GM12878 (cell line): ENCODE measurements at regions not wholly inside any gene's neighbourhood (a gene's known extent, or its start where the extent isn't known, plus 50 kb on each side); places are given as distances from the start of the nearest gene placed in this dataset.

Source experiments
- BCL3 ChIP-seq: IDR thresholded peaks from 2 replicates; pipeline ENCODE4 v1.6.1; 2011; ENCODE audit warnings: borderline replicate concordance, low read depth, mild to moderate bottlenecking, moderate library complexity, low read length; ENCODE audit not compliant: insufficient read depth, poor library complexity, severe bottlenecking
- CREM ChIP-seq: IDR thresholded peaks from 2 replicates; pipeline ENCODE4 v1.6.1; 2014; ENCODE audit warnings: antibody characterized with exemption, low read depth
- EP300 ChIP-seq, 2 experiments: fragments of 150-350 bp in 1 of 2; IDR thresholded peaks; 2 replicates each; pipeline ENCODE4 v1.6.1; 2011 to 2012; ENCODE audit warnings: low read depth in 2 of 2, low read length in 2 of 2, borderline replicate concordance in 1 of 2, improper control_type of control experiment in 1 of 2, inconsistent platforms in 1 of 2; ENCODE audit not compliant: control insufficient read depth in 1 of 2
- FOS ChIP-seq: IDR thresholded peaks from 3 replicates; pipeline ENCODE4 v1.6.1; 2011; ENCODE audit warnings: borderline replicate concordance; ENCODE audit not compliant: insufficient read length; ENCODE audit errors: extremely low read depth
- HDGF ChIP-seq: fragments of 450-650 bp; IDR thresholded peaks from 2 replicates; pipeline ENCODE4 v1.6.1; 2016; ENCODE audit warnings: antibody characterized with exemption
- MEF2A ChIP-seq: IDR thresholded peaks from 2 replicates; pipeline ENCODE4 v1.6.1; 2011; ENCODE audit warnings: low read depth, mild to moderate bottlenecking, low read length, moderate library complexity; ENCODE audit not compliant: insufficient read depth
- MTA3 ChIP-seq: IDR thresholded peaks from 2 replicates; pipeline ENCODE4 v1.6.1; 2012; ENCODE audit warnings: low read length, inconsistent platforms, borderline replicate concordance
- NFIC ChIP-seq: IDR thresholded peaks from 2 replicates; pipeline ENCODE4 v1.6.1; 2012; ENCODE audit warnings: low read depth, mild to moderate bottlenecking, inconsistent platforms, low read length, moderate library complexity
- NFYA ChIP-seq: IDR thresholded peaks from 2 replicates; pipeline ENCODE4 v1.6.1; 2011; ENCODE audit warnings: low read depth, mild to moderate bottlenecking, low read length, improper control_type of control experiment, borderline replicate concordance
- PBX3 ChIP-seq: IDR thresholded peaks from 2 replicates; pipeline ENCODE4 v1.6.1; 2011; ENCODE audit warnings: mild to moderate bottlenecking, low read depth, low read length, moderate library complexity; ENCODE audit not compliant: insufficient replicate concordance
- RELA ChIP-seq: fragments of 450-650 bp; IDR thresholded peaks from 2 replicates; pipeline ENCODE4 v1.8.0; 2014; ENCODE audit warnings: borderline replicate concordance; ENCODE audit not compliant: partially characterized antibody
- RUNX3 ChIP-seq: IDR thresholded peaks from 2 replicates; pipeline ENCODE4 v1.6.1; 2012; ENCODE audit warnings: low read length, inconsistent platforms
- SREBF2 ChIP-seq: IDR thresholded peaks from 2 replicates; pipeline ENCODE4 v1.6.1; 2012; ENCODE audit warnings: mild to moderate bottlenecking, low read length
- SRF ChIP-seq, 2 experiments: IDR thresholded peaks; 2 replicates each; pipeline ENCODE4 v1.6.1; 2011; ENCODE audit warnings: low read depth in 2 of 2, low read length in 2 of 2, mild to moderate bottlenecking in 1 of 2, moderate library complexity in 1 of 2
- YY1 ChIP-seq: IDR thresholded peaks from 2 replicates; pipeline ENCODE4 v1.6.1; 2011; ENCODE audit warnings: low read depth, mild to moderate bottlenecking, low read length
- ZNF274 ChIP-seq: IDR thresholded peaks from one replicate; pipeline ENCODE4 v1.8.0; 2011; ENCODE audit not compliant: insufficient read length, insufficient read depth
- TF ChIP-seq, protein P1 (sequence below): fragments of 450-650 bp; IDR thresholded peaks from 2 replicates; pipeline ENCODE4 v1.6.1; 2016; ENCODE audit warnings: mild to moderate bottlenecking
- TF ChIP-seq, protein P2 (sequence below): fragments of 450-650 bp; IDR thresholded peaks from 2 replicates; pipeline ENCODE4 v1.6.1; 2016; ENCODE audit warnings: mild to moderate bottlenecking, moderate library complexity, borderline replicate concordance
- TF ChIP-seq, protein P3 (sequence below): fragments of 450-650 bp; formaldehyde crosslinking; IDR thresholded peaks from 2 replicates; pipeline ENCODE4 v1.4.0; 2020; ENCODE audit warnings: mild to moderate bottlenecking, moderate library complexity

GRCh38 chr7:52325237-52325636 is 710.2 kb upstream of the POM121L12 start (continued):
- TF ChIP-seq BCL3 (no peak), NFIC (peak; percentile 74), EP300 (IDR thresholded peaks at IDR 0.05; ENCODE audit: borderline replicate concordance in 1 of 2, control insufficient read depth in 1 of 2, low read depth in 2 of 2, low read length in 2 of 2) (peak in 1 of 2 experiments; percentile 46; a peak in 1 of 4 replicates), ZNF274 (no peak), MTA3 (no peak), SREBF2 (no peak), SRF (IDR thresholded peaks at IDR 0.05; ENCODE audit: low read depth in 2 of 2, low read length in 2 of 2) (no peak), YY1 (no peak), HDGF (no peak), CREM (0 out of 2 replicates have a peak, but pooled peaks have one; percentile 36), PBX3 (no peak), NFYA (no peak), FOS (no peak), MEF2A (no peak), RELA (no peak), RUNX3 (peak; percentile 65)
- TF ChIP-seq, protein P1, sequence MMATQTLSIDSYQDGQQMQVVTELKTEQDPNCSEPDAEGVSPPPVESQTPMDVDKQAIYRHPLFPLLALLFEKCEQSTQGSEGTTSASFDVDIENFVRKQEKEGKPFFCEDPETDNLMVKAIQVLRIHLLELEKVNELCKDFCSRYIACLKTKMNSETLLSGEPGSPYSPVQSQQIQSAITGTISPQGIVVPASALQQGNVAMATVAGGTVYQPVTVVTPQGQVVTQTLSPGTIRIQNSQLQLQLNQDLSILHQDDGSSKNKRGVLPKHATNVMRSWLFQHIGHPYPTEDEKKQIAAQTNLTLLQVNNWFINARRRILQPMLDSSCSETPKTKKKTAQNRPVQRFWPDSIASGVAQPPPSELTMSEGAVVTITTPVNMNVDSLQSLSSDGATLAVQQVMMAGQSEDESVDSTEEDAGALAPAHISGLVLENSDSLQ = no peak; the same call in 1 of the 2 replicates
- TF ChIP-seq, protein P2, sequence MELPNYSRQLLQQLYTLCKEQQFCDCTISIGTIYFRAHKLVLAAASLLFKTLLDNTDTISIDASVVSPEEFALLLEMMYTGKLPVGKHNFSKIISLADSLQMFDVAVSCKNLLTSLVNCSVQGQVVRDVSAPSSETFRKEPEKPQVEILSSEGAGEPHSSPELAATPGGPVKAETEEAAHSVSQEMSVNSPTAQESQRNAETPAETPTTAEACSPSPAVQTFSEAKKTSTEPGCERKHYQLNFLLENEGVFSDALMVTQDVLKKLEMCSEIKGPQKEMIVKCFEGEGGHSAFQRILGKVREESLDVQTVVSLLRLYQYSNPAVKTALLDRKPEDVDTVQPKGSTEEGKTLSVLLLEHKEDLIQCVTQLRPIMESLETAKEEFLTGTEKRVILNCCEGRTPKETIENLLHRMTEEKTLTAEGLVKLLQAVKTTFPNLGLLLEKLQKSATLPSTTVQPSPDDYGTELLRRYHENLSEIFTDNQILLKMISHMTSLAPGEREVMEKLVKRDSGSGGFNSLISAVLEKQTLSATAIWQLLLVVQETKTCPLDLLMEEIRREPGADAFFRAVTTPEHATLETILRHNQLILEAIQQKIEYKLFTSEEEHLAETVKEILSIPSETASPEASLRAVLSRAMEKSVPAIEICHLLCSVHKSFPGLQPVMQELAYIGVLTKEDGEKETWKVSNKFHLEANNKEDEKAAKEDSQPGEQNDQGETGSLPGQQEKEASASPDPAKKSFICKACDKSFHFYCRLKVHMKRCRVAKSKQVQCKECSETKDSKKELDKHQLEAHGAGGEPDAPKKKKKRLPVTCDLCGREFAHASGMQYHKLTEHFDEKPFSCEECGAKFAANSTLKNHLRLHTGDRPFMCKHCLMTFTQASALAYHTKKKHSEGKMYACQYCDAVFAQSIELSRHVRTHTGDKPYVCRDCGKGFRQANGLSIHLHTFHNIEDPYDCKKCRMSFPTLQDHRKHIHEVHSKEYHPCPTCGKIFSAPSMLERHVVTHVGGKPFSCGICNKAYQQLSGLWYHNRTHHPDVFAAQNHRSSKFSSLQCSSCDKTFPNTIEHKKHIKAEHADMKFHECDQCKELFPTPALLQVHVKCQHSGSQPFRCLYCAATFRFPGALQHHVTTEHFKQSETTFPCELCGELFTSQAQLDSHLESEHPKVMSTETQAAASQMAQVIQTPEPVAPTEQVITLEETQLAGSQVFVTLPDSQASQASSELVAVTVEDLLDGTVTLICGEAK = no peak
- TF ChIP-seq, protein P3, sequence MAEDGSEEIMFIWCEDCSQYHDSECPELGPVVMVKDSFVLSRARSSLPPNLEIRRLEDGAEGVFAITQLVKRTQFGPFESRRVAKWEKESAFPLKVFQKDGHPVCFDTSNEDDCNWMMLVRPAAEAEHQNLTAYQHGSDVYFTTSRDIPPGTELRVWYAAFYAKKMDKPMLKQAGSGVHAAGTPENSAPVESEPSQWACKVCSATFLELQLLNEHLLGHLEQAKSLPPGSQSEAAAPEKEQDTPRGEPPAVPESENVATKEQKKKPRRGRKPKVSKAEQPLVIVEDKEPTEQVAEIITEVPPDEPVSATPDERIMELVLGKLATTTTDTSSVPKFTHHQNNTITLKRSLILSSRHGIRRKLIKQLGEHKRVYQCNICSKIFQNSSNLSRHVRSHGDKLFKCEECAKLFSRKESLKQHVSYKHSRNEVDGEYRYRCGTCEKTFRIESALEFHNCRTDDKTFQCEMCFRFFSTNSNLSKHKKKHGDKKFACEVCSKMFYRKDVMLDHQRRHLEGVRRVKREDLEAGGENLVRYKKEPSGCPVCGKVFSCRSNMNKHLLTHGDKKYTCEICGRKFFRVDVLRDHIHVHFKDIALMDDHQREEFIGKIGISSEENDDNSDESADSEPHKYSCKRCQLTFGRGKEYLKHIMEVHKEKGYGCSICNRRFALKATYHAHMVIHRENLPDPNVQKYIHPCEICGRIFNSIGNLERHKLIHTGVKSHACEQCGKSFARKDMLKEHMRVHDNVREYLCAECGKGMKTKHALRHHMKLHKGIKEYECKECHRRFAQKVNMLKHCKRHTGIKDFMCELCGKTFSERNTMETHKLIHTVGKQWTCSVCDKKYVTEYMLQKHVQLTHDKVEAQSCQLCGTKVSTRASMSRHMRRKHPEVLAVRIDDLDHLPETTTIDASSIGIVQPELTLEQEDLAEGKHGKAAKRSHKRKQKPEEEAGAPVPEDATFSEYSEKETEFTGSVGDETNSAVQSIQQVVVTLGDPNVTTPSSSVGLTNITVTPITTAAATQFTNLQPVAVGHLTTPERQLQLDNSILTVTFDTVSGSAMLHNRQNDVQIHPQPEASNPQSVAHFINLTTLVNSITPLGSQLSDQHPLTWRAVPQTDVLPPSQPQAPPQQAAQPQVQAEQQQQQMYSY = no peak
